Gastroesophageal sphincter (tissue), 3 donors: ENCODE measurements at regions not wholly inside any gene's neighbourhood (a gene's known extent, or its start where the extent isn't known, plus 50 kb on each side); places are given as distances from the start of the nearest gene placed in this dataset.

Experiments
- EP300 ChIP-seq: sonication (generic); formaldehyde crosslinking; IDR thresholded peaks from one replicate; pipeline ENCODE4 v1.6.1; 2017; ENCODE audit warnings: antibody characterized with exemption, mild to moderate bottlenecking
- TF ChIP-seq, protein P1 (sequence below), 4 experiments: fragments of 200-600 bp in 2 of 4; fragments of 450-650 bp in 2 of 4; sonication (generic) in 1 of 4; IDR thresholded peaks; one replicate each; pipeline ENCODE4 v1.5.1; 2017 to 2019; ENCODE audit warnings: antibody characterized with exemption in 4 of 4, mild to moderate bottlenecking in 2 of 4, moderate library complexity in 2 of 4

DNA sequence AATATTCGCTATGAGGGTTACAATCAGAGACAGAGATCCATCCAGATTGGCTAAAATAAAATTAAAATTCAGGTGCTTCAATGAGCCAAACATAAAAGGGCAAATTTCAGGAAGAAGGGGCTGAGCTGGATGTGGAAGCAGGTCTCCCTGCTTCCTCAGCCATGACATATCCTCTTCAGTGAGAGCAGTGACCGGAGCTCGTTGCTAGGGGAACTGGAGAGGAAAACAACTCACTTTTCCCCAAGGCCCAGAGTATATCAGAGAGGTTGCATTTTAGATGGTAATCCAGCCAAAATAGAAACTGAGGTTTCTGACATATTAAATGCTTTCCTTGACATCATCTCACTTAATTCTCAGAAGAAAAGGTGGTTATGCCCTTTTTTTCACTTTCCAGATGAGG lies 503.5 kb downstream of the HS3ST4 start:
- TF ChIP-seq EP300, result no peak
- TF ChIP-seq, protein P1, sequence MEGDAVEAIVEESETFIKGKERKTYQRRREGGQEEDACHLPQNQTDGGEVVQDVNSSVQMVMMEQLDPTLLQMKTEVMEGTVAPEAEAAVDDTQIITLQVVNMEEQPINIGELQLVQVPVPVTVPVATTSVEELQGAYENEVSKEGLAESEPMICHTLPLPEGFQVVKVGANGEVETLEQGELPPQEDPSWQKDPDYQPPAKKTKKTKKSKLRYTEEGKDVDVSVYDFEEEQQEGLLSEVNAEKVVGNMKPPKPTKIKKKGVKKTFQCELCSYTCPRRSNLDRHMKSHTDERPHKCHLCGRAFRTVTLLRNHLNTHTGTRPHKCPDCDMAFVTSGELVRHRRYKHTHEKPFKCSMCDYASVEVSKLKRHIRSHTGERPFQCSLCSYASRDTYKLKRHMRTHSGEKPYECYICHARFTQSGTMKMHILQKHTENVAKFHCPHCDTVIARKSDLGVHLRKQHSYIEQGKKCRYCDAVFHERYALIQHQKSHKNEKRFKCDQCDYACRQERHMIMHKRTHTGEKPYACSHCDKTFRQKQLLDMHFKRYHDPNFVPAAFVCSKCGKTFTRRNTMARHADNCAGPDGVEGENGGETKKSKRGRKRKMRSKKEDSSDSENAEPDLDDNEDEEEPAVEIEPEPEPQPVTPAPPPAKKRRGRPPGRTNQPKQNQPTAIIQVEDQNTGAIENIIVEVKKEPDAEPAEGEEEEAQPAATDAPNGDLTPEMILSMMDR (IDR thresholded peaks at IDR 0.05), result no peak
